Neural crest cell (in vitro differentiated cells): ENCODE measurements at regions not wholly inside any gene's neighbourhood (a gene's known extent, or its start where the extent isn't known, plus 50 kb on each side); places are given as distances from the start of the nearest gene placed in this dataset.

Source experiments
- DNase-seq: peaks from one replicate; pipeline ENCODE4 v3.0.0; 2021; ENCODE audit warnings: low read depth, mixed read lengths, low spot score
- H3K27ac Mint-ChIP-seq: one replicate; pipeline ENCODE4 v1.8.0; 2021; ENCODE audit warnings: mild to moderate bottlenecking, mixed read lengths; ENCODE audit not compliant: unreplicated experiment
- H3K27me3 Mint-ChIP-seq: 2 replicates; pipeline ENCODE4 v1.8.0; 2021; ENCODE audit warnings: low read depth, mild to moderate bottlenecking, mixed read lengths
- H3K36me3 Mint-ChIP-seq: 2 replicates; pipeline ENCODE4 v1.8.0; 2021; ENCODE audit warnings: low read depth, mild to moderate bottlenecking, mixed read lengths
- H3K4me1 Mint-ChIP-seq: 2 replicates; pipeline ENCODE4 v1.8.0; 2021; ENCODE audit warnings: mixed read lengths
- H3K4me3 Mint-ChIP-seq: one replicate; pipeline ENCODE4 v1.8.0; 2021; ENCODE audit warnings: mild to moderate bottlenecking, mixed read lengths
- H3K9me3 Mint-ChIP-seq: 2 replicates; pipeline ENCODE4 v1.8.0; 2021; ENCODE audit warnings: mixed read lengths
- CTCF ChIP-seq: fragments of 200-600 bp; sonication (generic); conservative IDR thresholded peaks from 2 replicates; pipeline ENCODE4 v1.5.0; 2021; ENCODE audit warnings: antibody characterized with exemption, mild to moderate bottlenecking

DNA sequence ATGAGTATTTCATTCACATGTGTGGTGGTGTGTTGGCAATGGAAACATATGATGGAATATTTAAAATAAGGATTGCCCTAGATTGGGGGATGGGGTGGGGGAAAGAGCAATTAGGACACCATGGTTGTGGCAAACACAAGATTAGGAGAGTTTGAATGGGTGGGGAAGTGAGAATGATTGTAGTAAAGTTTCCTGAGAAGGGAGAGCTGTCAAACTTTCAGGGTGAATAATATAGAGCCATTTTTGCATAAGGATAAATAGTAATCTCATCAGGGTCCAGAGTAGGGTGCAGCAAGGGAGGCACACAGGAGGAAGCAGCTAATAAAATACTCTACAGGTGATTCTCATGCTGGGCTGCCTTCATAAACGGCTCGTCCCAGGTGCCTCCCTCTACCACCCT, 294.9 kb upstream of the MARCKS start:
- Mint-ChIP-seq H3K4me3 (no peak overlapping the region), H3K4me1 (peaks cover 45% of the 10 kb centered on the region), H3K9me3 (no peaks in the 10 kb centered on the region), H3K36me3 (peaks cover 5% of the 10 kb centered on the region), H3K27me3 (no peaks in the 10 kb centered on the region), H3K27ac (no peak overlapping the region)
- TF ChIP-seq CTCF = no peak
- DNase-seq = no peak

- H3K9me3 Mint-ChIP-seq = peaks cover 3% of the 10 kb centered on the region
- peaks cover 2% of the 10 kb centered on the region for H3K36me3 Mint-ChIP-seq
- H3K27me3 Mint-ChIP-seq = no peaks in the 10 kb centered on the region
- H3K4me1 Mint-ChIP-seq = peaks cover 28% of the 10 kb centered on the region
- peak overlapping the region; percentile 60 for H3K4me3 Mint-ChIP-seq
- TF ChIP-seq CTCF = no peak
- H3K27ac Mint-ChIP-seq = peak overlapping the region; percentile 97
- DNase-seq = peak; percentile 54
These were observed 292.6 kb upstream of the MARCKS start for GRCh38 chr6:113564371-113565171.

DNA sequence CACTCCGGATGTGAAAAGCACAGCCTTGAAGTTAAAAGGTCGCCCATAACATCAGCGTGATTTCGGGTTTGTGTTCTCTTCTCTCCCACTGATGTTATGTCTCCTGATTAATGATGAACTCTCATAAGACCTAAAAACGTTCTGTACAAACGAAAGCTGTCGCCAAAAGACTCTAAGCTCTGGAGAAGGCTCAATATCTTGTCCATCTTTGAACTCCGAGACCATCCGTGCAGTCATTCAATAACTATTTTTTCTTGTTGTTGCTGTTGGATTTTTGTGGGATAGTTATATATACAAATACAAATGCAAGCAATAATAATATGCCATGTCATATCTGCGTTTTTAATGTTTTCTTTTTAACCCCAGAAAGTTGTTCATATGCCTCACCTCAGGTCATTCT, 291.8 kb upstream of the MARCKS start:
- Mint-ChIP-seq H3K9me3 (peaks cover 3% of the 10 kb centered on the region), H3K27ac (no peak overlapping the region), H3K4me1 (peaks cover 22% of the 10 kb centered on the region), H3K4me3 (no peak overlapping the region), H3K27me3 (no peaks in the 10 kb centered on the region), H3K36me3 (peaks cover 2% of the 10 kb centered on the region)
- no peak for TF ChIP-seq CTCF
- DNase-seq = no peak

DNA sequence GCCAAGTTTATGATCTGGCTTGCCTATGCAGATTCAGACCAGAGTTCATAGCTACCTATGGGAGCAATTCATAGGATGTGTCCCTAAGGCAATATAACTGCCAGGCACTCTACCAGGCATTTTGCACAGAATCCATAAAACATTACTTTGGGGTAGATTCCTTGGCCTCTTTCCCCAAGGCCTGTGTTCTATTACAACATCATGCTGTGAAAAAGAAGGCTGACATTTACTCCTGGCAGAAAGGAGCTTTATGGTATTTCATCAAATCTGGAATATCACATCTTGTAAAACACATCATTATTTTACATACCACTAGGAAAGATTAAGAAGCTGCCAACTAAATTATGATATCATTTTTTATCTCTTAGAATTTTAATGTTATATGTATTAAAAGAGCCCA, 287.0 kb upstream of the MARCKS start:
- no peak for TF ChIP-seq CTCF
- no peak for DNase-seq
- H3K9me3 Mint-ChIP-seq = peaks cover 10% of the 10 kb centered on the region
- peaks cover 2% of the 10 kb centered on the region for H3K36me3 Mint-ChIP-seq
- no peak overlapping the region for H3K27ac Mint-ChIP-seq
- H3K4me3 Mint-ChIP-seq = no peak overlapping the region
- peaks cover 12% of the 10 kb centered on the region for H3K4me1 Mint-ChIP-seq
- H3K27me3 Mint-ChIP-seq = no peaks in the 10 kb centered on the region

- peaks cover 7% of the 10 kb centered on the region for H3K4me1 Mint-ChIP-seq
- H3K9me3 Mint-ChIP-seq = peaks cover 13% of the 10 kb centered on the region
- TF ChIP-seq CTCF = no peak
- peaks cover 2% of the 10 kb centered on the region for H3K36me3 Mint-ChIP-seq
- no peaks in the 10 kb centered on the region for H3K27me3 Mint-ChIP-seq
- no peak for DNase-seq
- no peak overlapping the region for H3K27ac Mint-ChIP-seq
- no peak overlapping the region for H3K4me3 Mint-ChIP-seq
These were observed 286.5 kb upstream of the MARCKS start for GRCh38 chr6:113570641-113571040.
